ENCODE measurements at regions not wholly inside any gene's neighbourhood (a gene's known extent, or its start where the extent isn't known, plus 50 kb on each side); places are given as distances from the start of the nearest gene placed in this dataset.
"Not testable (repeated sequence)": the region's sequence is repeated elsewhere in the genome, so short reads cannot be mapped to it uniquely, and the experiment has no call there.

DNA sequence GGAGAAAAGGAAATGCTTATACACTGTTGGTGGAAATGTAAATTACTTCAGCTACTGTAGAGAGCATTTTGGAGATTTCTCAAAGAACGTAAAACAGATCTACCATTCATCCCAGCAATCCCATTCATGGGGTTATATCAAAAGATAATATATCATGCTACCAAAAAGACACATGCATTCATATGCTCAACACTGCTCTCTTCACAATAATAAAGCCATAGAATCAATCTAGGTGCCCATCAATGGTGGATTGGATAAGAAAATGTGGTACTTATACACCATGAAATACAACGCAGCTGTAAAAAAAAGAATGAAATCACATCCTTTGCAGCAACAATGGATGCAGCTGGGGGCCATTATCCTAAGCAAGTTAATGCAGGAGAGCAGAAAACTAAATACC is 1487.7 kb upstream of the SEL1L start:
- DNase-seq: no peak

DNA sequence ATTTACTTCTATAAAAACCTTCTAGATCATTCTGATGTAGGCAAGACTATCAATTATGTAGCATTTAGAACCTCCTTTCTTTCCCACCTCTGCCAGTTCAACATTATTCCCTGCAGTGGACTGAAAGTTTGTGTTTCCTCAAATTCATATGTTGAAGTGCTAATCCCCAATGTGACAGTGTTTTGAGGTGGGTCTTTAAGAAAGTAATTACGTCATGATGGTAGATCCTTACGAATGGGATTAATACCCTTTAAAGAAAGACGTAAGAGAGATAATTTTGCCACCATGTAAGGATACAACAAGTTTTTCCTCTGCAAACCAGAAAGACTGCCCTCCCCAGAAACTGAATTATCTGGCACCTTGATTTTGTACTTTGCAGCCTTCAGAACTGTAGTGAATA is 1489.7 kb upstream of the SEL1L start:
- no peak for DNase-seq

DNA sequence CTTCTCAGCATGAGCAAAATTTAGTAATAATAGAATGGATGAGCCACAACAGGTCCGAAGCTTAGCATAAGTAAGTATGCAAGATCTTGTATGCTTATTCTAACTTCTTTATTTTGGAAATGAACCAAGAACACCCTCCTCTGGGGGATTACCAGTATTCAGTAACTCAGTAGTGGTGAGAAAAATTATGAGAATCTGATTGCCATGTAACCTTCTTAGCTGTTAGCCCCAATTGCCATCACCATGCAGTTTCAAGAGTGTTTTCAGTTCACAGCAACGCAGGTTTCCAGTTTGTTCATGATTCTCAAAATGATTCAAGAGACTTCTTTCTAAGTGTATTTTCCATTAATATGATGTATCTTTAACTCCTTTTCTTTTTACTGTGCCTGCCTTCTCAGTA is 1507.6 kb upstream of the SEL1L start:
- DNase-seq: no peak

DNA sequence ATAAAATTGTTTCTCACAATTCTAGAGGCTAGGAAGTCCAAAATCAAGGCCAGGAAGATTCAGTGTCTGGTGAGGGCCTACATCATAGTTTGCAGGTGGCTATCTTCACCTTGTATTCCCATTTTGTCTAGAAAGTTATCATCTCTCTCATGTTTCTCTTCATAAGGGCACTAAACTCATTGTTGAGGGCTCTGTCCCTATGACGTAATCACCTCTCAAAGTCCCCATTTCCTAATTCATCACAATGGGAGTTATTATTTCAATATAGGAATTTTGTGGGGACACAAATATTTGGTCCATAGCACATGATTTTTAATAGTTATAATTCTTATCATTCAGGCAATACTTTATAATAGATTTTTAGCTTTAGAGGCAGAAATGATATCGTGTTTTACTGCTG is 1509.2 kb upstream of the SEL1L start:
- DNase-seq: no peak

DNA sequence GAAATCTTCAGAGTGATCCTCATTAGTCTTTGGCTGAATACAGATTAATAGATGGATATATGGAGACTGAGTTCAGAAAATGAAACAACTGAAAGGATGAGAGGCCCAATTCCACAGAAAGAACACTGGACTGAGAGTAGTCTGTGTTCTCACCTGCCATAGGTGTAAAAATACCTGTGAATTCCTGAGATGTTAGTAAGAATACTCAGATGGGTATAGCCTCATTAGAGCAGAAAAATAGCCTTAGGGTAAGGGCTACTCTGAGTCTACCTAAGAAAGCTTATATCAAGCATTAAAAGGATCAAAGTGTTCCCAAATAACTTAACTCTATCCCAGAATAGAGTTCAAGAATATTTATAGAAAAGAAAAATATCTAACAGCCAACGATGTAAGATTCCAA is 1510.3 kb upstream of the SEL1L start:
- no peak for DNase-seq

DNA sequence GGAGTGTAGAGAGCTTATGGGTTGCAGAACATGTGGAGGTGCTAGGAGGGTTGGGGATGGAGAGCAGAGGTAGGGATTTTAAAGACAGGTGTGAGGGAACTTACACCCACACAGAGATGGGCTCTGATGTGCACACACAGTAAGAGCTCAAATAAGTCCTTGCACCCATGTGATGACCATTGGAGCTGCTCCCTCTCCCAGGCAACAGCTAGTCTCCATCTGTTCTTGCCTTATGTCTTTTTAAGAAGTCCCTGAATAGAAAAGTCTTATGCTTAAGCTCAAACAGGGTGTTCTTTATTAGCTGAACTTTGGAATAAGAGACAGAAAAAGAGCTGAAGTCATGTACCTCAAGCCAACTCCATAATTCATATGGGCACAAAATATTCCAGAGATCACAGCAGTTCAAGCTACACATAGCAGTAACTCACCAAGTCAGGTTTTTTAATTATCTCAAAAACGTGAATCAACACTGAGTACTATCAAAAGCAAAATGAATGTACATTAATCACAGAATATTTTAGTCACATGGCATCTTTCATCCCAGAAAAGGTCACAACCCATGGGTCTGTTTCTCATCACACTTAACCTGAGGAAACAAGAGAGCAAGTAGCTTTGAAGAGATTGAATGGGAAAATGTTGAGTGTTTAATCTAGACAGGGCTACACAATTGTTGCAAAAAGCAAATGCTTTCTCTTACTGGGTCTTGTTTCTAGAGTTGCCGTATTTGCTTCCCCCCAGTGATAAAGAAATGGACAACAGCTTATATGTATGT is 1513.6 kb upstream of the SEL1L start:
- DNase-seq: no peak

DNA sequence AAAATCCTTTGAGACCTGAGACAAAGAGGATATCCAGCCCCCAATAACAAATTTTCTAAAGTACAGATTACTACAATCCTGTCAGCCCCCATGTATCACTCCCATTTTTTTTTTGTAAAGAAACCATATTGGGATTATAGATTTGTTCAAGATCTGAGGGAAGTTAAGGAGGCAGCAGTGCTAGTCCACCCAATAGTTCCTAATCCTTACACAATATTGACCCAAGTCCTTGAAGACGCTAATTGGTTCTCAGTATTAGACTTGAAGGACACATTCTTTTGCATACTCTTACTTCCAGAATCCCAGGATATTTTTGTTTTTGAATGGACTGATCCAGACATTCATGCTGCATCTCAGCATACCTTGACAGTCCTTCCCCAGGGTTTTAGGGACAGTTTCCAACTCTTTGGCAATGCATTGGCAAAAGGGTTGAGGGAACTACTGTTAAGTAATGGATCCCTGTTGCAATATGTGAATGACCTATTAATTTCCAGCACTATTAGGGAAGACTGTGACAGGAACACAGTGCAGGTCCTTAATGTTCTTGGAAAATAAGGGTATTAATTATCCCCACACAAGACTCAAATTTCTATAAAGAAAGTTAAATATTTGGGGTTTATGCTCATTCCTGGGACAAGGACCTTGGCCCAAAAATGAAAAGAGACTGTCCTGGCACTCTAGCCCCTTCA is 1519.5 kb upstream of the SEL1L start:
- no peak for DNase-seq

DNA sequence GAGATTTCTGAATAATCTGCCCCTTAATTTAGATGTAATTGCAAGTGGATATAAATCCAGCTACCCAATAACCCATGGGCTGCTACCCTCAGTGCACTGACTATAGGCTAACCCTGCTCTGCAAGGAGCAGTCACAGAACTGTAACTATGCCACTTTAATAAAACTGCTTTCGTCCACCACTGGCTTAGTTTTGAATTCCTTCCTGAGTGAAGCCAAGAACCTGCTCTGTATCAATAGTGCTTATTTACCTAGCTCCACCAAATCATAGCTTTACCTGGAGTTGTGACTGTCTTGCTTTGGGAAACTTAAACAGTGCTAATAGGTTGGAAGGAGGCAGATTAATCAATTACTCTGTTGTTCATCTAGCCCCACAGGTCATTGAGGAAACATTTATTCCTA is 1524.4 kb upstream of the SEL1L start:
- DNase-seq: no peak

DNA sequence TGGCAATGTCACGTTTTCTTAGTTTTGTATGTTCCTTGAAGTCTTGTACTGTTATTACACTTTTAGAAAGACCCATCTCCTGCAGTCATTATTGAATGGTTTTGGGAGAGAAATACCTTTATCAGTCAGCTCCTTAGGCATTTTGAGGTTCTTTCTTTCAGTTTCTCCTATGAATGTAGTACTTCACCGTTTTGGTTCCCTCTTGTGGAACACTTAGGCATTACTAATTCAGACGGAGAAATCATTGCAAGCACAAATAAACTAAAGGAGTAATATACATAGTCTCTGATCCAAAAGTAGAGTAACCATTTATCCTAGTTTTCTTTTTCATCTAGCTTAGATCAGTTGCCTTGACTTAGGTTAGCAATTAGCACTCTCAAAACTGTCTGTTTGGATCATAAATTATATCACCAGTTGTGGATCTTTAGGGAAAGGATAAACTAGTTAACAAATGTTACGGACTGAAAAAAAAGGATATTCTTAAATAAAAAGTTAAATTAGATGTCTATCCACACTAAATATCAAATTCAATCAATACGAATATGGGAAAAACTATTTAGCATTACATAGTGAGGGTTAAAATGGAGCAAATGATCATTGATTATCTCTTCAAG is 1538.3 kb upstream of the SEL1L start:
- no peak for DNase-seq

DNA sequence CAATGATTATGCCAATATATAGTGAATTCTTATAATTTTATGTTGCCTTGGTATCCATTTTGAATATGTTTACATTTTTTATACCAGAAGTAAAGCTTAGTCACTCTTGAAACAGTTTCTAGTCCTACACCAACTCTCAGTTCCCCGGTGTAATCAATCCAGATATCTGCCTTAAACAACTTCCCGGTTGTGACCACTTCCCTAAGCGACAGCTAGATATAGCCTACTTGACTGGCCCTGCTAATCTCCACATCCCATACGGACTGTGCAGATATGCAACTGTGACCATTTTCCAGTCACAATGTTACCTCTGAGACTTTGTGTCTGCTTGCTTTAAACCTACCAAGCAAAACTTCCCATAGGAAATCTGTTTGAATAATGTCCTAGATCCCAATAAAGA is 1551.5 kb upstream of the SEL1L start:
- DNase-seq: no peak

DNA sequence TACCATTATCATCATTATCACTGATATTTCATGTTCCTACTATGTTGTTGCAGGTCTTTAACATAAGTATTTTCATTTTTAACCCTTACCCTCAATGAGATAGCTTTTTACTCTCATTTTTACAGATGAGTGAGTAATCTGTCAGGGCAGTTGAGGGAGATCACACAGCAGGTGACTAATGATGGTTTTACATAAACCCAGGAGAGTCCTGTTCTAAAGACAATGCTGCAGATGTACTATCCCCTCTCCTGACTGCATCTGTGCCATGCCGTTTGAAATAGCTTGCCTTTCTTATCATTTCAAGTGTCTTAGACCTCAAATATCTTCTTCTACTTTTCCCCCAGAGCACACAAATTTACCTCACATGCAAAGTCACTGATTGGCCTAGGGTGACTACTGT is 1552.1 kb upstream of the SEL1L start:
- no peak for DNase-seq

DNA sequence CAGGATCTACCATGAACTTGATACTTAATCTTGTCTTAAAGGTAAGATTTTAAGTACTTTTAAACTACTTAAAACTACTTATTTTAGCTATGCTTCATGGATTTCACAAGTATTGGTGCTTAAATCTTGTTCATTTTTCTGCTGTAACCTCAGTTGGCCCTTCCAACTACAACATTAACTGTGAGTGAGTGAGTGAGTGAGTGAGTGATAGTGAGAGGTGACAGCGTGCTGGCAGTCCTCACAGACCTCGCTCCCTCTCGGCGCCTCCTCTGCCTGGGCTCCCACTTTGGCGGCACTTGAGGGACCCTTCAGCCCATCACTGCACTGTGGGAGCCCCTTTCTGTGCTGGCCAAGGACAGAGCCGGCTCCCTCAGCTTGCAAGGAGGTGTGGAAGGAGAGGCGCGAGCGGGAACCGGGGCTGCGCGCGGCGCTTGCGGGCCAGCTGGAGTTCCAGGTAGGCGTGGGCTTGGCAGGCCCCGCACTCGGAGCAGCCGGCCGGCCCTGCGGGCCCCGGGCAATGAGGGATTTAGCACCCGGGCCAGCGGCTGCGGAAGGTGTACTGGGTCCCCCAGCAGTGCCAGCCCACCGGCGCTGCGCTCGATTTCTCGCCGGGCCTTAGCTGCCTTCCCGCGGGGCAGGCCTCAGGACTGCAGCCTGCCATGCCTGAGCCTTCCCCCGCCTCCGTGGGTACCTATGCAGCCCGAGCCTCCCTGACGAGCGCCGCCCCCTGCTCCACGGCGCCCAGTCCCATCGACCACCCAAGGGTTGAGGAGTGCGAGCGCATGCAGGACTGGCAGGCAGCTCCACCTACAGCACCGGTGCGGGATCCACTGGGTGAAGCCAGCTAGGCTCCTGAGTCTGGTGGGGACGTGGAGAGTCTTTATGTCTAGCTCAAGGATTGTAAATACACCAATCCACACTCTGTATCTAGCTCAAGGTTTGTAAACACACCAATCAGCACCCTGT is 1558.6 kb upstream of the SEL1L start:
- not testable (repeated sequence) for DNase-seq

DNA sequence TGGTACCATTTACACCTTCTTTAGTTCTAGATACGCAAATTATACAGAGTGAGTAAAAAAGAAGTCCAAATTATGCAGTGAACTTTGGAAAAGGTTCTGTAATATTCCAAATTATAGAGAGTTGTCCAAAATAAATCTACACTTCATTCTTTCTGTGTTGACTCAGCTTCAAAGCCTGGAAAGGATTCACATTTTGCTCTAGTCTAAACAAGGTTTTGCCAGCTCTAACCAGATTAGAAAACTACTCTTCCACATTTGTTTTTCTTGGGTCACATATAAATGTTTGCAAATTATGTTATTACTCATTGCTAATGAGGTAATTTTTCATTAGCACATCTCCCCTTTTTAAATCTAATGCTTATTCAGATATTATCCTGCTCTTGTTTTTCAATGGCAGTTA is 1562.4 kb upstream of the SEL1L start:
- DNase-seq: no peak

DNA sequence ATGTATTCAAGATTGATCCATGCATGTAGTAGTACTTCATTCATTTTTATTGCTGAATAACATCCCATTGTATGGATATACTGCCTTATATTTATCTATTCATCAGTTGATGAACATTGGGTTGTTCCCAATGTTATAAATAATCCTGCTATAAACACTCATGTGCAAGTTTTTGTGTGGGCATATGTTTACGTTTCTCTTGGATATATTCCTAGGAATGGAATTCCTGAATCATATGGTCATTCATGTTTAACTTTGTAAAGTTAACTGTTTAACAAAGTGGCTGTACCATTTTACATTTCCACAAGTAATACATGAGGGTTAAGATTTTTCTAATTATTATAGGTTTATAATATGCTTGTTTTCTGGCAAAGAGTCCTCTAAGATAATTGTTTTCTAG is 1568.2 kb upstream of the SEL1L start:
- DNase-seq: no peak

DNA sequence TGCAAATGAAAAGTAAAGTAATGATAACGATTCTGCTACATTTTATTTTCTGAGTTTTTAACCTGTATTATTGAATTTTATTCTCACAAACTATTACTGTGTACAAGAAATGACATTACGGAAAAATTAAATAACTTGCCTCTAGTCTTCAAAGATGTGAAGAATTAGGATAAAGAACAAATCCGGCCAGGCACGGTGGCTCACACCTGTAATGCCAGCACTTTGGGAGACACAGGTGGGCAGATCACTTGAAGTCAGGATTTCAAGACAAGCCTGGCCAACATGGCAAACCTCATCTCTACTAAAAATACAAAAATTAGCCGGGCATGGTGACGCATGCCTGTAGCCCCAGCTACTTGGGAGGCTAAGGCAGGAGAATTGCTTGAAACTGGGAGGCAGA is 1584.4 kb upstream of the SEL1L start:
- DNase-seq: no peak

DNA sequence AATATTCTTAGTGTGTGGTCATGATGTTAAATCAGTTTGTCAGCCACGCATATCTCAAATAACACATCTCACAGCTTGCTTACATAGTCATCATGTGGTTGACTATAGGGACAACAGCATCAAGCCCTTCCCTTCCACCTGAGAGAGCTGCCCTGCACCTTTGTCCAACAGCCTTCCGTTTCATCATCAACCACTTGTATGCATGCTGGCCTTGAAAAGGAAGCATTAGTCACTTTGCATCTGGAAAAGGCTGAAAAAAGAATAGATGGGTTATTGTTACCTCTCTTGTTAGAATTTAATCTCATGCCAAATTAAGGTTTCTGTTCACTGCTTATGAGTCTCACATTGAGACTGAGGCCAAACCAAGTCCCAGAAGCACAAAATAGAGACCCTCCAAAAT is 1586.5 kb upstream of the SEL1L start:
- no peak for DNase-seq

DNA sequence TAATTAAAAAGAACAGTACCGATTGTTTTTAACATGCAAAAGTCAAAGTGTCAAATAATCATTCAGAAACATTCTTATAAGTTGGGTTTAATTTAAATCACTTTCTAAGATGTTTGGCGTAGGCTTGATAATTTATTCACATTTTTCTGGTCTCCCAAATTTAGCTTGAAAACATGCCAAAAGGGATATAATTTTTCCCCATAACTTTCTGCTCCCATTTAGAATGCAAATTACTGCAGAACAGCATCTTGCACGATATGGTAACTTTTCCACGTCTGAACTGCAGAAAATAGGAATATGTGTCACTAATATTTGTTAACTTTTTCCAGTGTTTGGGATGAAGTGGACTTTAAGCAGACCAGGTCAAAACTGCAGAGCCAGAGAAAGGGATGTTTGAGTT is 1592.4 kb upstream of the SEL1L start:
- DNase-seq: no peak

DNA sequence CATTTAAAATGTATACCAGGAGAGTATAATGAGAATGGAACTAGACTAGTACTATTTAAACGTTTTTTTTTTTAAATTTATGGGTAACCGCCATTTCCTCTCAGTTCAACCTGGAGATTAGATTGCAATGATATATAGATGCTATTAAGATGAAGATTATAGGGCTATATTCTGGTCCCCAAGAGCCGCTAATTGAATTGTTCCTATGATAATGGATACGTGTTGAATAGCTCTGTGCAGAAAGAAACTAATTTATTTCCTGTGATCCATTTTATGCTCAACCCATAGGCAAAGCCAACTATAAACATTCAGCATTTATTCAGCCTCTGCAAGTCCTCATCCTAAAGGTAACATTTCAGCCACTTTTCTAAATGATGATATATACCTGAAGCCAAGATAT is 1595.1 kb upstream of the SEL1L start:
- no peak for DNase-seq

DNA sequence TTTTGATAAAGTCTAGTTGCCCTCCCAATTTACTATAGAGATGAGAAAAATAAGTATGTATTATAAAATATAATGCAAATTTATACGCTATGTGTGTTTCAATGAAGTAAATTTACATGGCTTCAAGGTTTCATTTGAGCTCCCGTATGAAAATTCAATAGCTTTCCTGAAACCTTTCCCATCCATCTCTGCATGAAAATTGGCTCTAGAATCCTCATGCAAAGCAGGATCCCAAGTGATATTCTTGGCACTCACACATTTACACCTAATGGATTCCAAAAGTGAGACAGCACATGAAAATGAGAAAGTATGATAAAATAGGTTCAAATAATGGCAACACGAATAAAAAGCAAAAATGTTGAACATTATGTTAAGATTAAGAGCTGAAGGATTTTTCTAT is 1595.8 kb upstream of the SEL1L start:
- no peak for DNase-seq

DNA sequence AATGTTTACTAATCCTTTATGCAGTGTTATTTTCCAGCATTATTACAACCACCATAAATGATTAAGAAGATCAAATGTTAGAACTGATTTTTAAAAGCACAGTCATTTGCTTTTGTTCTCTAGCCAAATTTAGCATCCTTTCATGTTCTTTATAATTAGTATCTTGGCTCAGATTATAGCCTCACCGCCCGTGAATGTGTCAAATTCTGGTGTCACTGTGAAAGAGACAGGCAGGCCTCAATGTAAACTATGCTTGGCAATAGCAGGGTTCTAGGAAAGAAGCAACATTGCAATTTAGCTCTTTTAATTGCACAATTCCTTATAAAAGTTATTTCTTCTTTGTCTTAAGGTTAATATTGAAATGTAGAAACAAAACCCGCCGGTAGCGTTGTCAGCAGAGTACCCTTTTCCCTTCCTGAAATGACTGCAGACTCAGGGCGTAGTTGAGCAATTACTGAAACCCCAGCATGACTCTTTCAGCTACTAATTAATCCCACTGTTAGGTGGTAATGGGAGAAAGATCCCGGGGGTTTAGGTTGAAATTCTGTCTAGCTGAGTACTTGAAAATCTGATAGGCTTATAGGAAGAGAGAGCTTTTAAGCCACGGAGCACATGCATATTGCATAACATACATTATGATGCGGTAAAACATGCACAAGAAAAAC is 1600.5 kb upstream of the SEL1L start:
- no peak for DNase-seq

DNA sequence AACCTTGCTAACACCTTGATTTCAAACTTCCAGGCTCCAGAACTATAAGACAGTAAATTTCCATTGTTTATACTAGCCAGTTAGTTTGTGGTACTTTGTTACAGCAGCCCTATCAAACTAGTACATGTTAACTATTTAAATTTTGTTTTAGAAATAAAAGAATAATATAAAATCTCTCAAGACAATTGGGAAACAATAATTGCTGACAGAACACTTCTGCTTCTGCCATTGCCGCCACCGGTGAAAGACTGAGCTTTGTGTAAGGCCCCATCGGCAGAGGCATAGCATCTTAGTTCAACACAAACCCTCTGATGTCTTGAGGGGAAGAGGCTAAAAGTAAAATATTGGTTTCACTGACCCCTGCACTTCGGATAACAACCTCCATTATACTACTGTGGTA is 1607.1 kb upstream of the SEL1L start:
- no peak for DNase-seq

DNA sequence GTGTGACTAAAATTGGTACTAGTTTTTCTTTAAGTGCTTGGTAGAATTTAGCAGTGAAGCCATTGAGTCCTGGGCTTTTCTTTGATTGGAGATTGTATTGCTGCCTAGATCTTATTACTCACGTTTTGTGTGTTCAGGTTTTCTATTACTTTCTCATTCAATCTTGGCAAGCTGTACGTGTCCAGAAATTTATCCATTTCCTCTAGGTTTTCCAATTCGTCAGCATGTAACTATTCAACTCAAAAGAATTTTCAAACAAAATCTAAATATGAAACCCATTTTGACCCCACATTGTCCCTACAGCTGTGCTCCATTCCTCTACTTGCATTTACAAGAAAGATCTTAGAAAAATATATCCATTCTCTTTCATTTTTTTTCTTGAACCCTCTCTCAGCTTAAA is 1613.4 kb upstream of the SEL1L start:
- DNase-seq: no peak

DNA sequence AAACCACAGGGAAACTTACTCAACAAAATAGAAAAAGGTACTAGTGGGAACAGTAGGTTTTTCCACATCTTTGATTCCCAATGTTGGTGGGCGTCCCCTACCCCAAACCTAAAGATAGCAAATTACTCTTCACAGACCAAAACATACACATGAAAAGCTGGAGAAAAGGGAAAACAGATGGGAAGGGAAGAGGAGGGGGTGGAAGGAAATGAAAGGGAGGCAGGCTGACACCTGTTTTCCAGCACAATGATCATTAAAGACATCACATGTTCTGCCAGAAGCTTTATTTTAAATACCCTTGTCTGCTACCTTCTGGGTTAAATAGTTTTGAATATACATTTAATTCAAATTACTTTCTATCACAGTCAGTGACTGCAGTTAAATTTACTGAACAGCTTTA is 1617.9 kb upstream of the SEL1L start:
- DNase-seq: no peak
